Stimulated activated naive CD8-positive, alpha-beta T cell treated with anti-CD3 and anti-CD28 coated beads, Interleukin-15, Interleukin-2, amounts not matched to agents 100 ng/mL and 50 ng/mL, for 24 hours (primary cell): ENCODE measurements at regions not wholly inside any gene's neighbourhood (a gene's known extent, or its start where the extent isn't known, plus 50 kb on each side); places are given as distances from the start of the nearest gene placed in this dataset.

Source experiments
- H3K27ac Mint-ChIP-seq: one replicate; pipeline ENCODE4 v1.8.0; 2021; ENCODE audit warnings: mild to moderate bottlenecking, mixed read lengths
- H3K27me3 Mint-ChIP-seq: one replicate; pipeline ENCODE4 v1.8.0; 2021; ENCODE audit warnings: mixed read lengths
- H3K36me3 Mint-ChIP-seq: one replicate; pipeline ENCODE4 v1.8.0; 2021; ENCODE audit warnings: low read depth, mixed read lengths
- H3K4me1 Mint-ChIP-seq: one replicate; pipeline ENCODE4 v1.8.0; 2021; ENCODE audit warnings: low read depth, mixed read lengths
- H3K4me3 Mint-ChIP-seq: one replicate; pipeline ENCODE4 v1.8.0; 2021; ENCODE audit warnings: mild to moderate bottlenecking, mixed read lengths
- H3K9me3 Mint-ChIP-seq: one replicate; pipeline ENCODE4 v1.8.0; 2021; ENCODE audit warnings: mixed read lengths

DNA sequence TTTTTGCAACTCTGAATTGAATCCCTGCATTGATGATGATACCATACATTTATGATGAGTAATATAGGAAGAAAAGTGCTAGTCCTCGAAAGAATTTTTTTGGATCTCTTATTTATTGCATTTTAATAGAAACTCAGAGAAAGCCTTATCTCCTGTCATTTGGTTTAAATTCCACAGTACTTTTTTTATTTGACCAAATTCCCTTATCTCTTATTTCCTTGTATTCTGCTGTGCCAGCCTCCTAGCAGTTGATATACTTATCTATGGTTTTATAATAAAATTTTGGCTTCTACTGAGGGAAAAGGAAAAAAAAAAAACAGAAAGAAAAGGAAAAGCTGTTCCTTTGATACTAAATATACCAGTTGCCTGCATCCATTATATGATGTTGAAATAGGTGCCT is 535.1 kb upstream of the NR2F2 start:
- Mint-ChIP-seq H3K4me3 (no peak overlapping the region), H3K36me3 (no peaks in the 10 kb centered on the region), H3K27me3 (peaks cover 12% of the 10 kb centered on the region), H3K9me3 (no peaks in the 10 kb centered on the region), H3K27ac (no peak overlapping the region), H3K4me1 (no peaks in the 10 kb centered on the region)

DNA sequence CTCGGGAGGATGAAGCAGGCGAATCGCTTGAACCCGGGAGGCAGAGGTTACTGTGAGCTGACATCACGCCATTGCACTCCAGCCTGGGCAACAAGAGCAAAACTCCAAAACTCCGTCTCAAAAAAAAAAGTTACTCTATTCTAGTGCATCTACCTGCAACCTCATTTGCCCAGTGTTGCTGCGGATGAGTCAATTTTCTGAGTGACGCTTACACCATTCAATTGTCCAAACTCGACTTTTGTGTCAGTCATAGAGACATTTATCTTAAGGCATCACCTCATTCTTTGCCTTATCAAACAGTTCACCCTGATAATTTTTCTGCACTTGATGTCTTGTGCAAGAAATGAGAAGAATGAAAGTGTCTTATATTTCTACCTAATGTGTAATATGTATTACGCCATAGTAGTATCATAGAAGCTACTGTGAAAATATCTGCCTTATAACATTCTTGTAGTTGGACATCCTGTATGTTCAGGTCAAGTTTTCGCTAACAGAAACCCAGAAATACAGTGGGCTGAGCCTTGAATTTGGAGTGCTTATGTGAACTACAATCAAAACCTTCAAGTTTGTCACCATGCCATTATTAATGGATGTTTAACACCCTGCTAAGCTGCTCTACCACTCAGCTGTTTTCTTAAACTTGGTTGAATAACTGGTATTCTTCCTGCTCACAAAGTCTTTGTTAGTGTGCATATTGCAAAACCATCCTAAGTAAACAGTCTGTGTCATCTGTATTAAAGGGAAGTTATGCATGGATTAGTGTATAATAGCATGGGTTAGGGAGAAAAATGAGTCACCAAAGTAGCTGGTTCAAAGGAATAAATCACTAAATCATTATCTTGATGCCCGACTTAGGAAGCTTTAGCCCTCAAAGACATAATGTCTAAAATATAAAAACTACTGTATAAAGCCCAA is 531.0 kb upstream of the NR2F2 start:
- Mint-ChIP-seq H3K27ac (no peak overlapping the region), H3K27me3 (peaks cover 8% of the 10 kb centered on the region), H3K4me1 (peaks cover 7% of the 10 kb centered on the region), H3K9me3 (peaks cover 5% of the 10 kb centered on the region), H3K36me3 (no peaks in the 10 kb centered on the region), H3K4me3 (no peak overlapping the region)

DNA sequence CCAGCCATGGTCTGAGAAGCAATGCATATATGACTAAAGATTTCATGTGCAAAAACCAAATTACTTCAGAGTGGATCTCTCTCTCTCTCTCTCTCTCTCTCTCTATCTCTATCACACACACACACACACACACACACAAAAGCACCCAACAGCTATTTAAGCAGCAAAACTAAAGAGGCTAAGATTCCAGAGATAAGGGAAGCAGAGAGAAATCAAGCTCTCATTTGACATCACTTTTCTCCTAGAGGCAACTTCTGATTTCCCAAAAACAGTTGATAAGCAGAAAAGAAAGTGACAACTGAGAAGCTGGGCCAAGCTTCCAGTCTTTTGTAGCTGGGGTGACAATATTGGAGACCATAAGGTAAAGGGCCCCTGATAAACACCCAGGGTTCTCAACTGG is 526.0 kb upstream of the NR2F2 start:
- peaks cover 11% of the 10 kb centered on the region for H3K9me3 Mint-ChIP-seq
- H3K4me3 Mint-ChIP-seq = no peak overlapping the region
- no peaks in the 10 kb centered on the region for H3K27me3 Mint-ChIP-seq
- no peaks in the 10 kb centered on the region for H3K36me3 Mint-ChIP-seq
- no peak overlapping the region for H3K27ac Mint-ChIP-seq
- H3K4me1 Mint-ChIP-seq = peaks cover 7% of the 10 kb centered on the region

DNA sequence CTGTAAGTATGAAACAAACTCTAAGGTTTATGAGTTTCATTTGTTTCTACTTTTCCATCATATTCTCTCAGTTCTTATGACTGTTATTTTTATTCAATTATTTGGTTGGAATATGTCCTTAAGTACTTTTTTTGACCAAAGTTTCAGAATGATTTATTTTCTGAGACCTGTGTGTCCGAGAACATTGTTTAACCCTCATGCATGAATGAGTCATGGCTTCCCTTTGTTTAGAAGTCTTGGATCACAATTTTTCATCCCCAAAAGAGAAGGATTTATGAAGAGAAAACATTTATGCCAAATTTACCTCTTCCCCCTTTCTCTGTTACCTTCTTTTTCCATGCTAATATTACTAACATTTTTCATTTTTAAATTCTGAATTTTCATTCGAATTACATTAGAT is 518.0 kb upstream of the NR2F2 start:
- Mint-ChIP-seq H3K4me1 (no peaks in the 10 kb centered on the region), H3K4me3 (no peak overlapping the region), H3K27me3 (peaks cover 4% of the 10 kb centered on the region), H3K9me3 (peaks cover 3% of the 10 kb centered on the region), H3K27ac (no peak overlapping the region), H3K36me3 (no peaks in the 10 kb centered on the region)

DNA sequence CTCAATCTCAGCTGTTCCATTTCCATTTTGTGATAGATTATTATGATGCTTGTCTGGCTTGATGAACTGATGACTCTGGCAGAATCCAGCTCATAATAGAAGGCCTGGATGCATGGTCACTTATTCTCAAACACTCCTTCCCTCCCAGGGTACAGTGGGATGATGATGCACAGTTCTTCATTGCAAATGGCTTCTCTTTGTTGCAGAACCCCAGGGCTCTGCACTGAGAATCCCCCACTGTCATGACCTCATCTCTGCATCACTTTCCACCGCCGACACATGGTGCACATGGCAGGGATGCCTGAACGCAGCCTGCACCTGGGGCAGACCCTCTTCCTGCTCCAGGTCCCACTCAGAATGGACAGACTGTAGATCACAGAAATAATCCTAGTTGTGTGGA is 515.6 kb upstream of the NR2F2 start:
- Mint-ChIP-seq H3K27ac (no peak overlapping the region), H3K4me1 (no peaks in the 10 kb centered on the region), H3K27me3 (peaks cover 4% of the 10 kb centered on the region), H3K4me3 (no peak overlapping the region), H3K9me3 (peaks cover 3% of the 10 kb centered on the region), H3K36me3 (no peaks in the 10 kb centered on the region)

DNA sequence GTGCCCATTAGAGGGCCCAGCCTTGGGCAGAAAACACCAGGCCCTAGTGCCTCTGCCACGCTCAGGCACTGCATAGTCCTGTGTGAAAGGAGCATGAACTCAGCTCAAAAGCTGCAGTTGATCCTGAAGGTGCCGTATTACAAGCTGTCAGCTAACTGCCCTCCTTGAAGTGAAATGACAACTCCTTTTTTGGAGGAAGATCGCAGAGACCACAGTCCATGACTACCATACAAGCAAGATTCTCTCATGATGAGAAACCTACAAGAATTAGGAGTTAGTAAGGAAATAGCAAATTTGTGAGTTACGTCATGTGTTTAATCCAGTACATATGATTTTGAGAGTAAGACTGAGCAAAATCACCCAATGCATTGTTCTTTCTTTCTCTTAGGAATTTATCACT is 513.9 kb upstream of the NR2F2 start:
- no peaks in the 10 kb centered on the region for H3K4me1 Mint-ChIP-seq
- no peak overlapping the region for H3K4me3 Mint-ChIP-seq
- H3K9me3 Mint-ChIP-seq = peaks cover 3% of the 10 kb centered on the region
- no peaks in the 10 kb centered on the region for H3K36me3 Mint-ChIP-seq
- H3K27me3 Mint-ChIP-seq = peaks cover 4% of the 10 kb centered on the region
- no peak overlapping the region for H3K27ac Mint-ChIP-seq

DNA sequence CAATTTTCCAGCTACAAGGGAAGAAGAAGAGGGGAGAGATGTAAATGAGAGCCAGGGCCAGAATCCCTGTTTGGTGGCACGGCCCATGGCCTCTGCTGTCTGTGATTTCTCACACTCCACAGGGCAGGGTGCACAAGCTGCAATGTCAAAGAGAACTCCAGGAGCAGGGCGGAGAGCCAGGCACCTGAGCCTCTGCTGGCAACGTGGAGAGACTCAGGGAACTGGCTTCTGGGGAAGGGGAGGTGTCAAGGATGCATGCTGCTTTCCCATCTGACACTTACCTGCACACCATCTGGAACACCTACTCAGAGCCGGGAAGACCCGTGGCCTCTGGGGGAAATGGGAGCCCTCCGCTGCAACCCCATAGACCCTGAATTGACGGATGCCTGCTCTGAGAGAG is 507.5 kb upstream of the NR2F2 start:
- H3K9me3 Mint-ChIP-seq = no peaks in the 10 kb centered on the region
- H3K36me3 Mint-ChIP-seq = no peaks in the 10 kb centered on the region
- no peak overlapping the region for H3K27ac Mint-ChIP-seq
- H3K4me1 Mint-ChIP-seq = no peaks in the 10 kb centered on the region
- peaks cover 3% of the 10 kb centered on the region for H3K27me3 Mint-ChIP-seq
- no peak overlapping the region for H3K4me3 Mint-ChIP-seq

DNA sequence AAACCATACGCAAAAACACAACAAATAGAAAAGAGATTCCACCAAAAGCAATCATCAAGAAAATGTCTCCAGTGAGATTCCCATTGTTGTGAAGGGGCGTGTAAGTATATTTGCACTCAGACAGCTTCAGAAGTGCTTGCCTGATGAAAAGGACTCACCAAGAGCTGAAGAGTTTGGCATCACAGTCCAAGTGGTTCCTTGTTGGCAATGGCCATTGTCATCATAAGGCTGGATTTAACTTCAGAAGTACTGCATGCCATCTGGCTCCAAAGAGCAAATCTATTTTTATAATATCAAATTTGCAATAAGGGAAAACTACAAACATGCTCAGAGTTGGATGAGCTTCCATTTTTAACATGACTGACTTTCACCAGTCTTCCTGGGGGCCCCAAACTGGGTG is 505.3 kb upstream of the NR2F2 start:
- H3K36me3 Mint-ChIP-seq = no peaks in the 10 kb centered on the region
- H3K27me3 Mint-ChIP-seq = peaks cover 3% of the 10 kb centered on the region
- H3K4me3 Mint-ChIP-seq = no peak overlapping the region
- no peak overlapping the region for H3K27ac Mint-ChIP-seq
- no peaks in the 10 kb centered on the region for H3K9me3 Mint-ChIP-seq
- H3K4me1 Mint-ChIP-seq = no peaks in the 10 kb centered on the region

DNA sequence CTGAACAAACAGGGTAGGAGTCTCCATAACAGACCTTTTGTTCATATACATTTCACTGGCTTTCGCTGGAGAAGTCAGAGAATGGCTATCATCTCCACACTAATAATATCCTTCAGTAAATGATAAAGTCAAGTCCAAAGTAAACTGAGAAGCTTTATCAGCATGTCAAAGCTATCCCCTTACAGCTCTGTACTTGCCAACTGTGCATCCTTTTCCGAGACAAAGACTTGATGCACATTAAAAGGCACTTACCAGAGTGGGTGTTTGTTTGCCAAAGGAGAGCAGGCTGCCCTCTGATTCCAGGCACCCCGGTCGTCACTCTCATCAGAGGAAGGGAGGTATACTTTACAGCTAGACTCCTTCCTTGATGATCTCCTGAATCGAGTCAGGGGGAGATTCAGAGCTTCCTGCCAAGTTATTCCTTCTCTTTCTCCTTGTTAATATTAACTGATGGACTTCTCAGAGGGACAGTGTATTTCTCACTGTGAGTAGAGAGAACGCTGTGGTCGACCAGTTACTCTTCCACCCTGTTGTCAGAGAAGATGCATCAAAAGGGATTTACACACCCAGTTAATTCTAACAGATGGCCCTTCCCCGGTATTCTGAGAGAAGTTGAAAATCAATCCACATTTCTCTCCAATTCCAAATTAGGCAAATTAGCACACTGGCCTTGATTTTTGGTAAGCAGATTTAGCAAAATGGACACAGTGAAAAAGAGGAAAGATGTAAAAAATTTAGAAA is 504.7 kb upstream of the NR2F2 start:
- Mint-ChIP-seq H3K36me3 (no peaks in the 10 kb centered on the region), H3K9me3 (no peaks in the 10 kb centered on the region), H3K27ac (no peak overlapping the region), H3K4me3 (no peak overlapping the region), H3K4me1 (no peaks in the 10 kb centered on the region), H3K27me3 (peaks cover 3% of the 10 kb centered on the region)

DNA sequence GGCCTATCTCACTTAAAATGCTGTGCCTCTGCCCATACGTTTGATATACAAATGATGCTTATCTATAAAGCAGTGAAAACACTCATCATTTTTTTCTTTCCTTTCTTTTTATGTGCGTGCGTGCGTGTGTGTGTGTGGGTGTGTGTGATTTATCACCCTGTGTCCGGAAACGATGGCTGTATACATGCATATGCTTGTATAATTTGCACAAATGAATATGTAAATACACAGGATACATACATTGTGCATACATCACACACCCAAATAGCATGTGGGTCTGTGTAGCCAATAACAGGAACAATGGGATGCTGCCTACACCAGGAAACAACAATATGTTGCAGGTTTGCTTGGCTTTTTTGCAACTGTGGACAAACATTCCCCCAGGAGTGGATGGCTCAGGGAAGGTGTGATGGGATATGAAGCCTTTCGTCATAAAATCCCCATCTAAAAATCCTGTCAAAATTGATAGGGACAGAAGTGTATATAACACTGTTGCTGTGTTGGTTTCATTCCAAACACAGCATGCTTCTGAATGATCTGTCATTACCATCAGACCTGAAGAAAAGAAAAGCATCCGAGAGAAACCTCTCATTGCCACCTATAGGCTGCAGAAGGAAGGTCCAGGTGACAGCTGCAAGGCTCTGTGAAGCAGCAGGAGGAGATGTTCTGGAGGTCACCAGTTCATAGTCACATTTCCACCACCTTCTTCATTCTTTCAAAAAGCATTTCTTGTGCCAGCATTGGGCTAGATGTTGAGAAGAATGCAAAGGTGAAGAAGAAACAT is 503.9 kb upstream of the NR2F2 start:
- H3K4me1 Mint-ChIP-seq = no peaks in the 10 kb centered on the region
- H3K27ac Mint-ChIP-seq = no peak overlapping the region
- H3K4me3 Mint-ChIP-seq = no peak overlapping the region
- H3K27me3 Mint-ChIP-seq = peaks cover 3% of the 10 kb centered on the region
- no peaks in the 10 kb centered on the region for H3K9me3 Mint-ChIP-seq
- no peaks in the 10 kb centered on the region for H3K36me3 Mint-ChIP-seq

DNA sequence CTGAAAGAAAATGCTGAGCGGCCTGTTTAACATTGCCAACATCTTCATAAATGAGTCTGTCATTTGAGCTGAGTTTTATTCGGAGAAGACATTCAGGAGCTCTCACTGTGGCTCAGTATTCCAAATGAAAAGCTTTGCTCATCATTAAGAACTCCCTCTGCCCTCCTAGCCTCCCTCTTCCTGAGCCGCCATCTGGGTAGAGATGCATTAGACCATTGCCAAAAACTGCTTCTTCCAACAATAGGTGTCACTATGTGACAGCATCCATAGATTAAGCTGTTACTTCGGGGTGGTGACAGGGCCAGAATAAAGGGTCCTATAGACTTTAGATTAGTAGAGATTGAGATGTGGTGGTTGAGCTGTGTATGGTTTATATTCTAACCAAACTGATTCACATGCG is 501.4 kb upstream of the NR2F2 start:
- Mint-ChIP-seq H3K4me3 (no peak overlapping the region), H3K27me3 (peaks cover 3% of the 10 kb centered on the region), H3K9me3 (no peaks in the 10 kb centered on the region), H3K27ac (no peak overlapping the region), H3K36me3 (no peaks in the 10 kb centered on the region), H3K4me1 (no peaks in the 10 kb centered on the region)

DNA sequence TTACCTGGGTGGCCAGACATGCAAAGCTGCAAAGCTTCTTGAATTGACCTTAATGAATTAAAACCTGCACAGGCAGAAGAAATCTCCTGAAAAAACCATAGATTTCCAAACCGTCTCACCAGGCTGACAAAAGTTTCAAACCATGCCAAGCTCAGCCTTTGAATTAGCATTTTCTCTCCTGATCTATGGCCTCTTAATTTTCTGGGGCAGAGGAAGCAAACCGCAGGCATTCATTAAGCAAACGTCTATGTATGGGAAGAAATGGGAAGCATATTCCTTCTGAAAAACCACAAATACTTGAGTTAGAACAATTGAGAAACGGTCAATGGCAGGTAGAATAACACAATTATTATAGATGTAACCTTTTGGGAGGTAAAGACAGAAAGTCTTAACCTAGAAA is 500.2 kb upstream of the NR2F2 start:
- H3K27me3 Mint-ChIP-seq = peaks cover 3% of the 10 kb centered on the region
- no peaks in the 10 kb centered on the region for H3K9me3 Mint-ChIP-seq
- H3K4me3 Mint-ChIP-seq = no peak overlapping the region
- H3K36me3 Mint-ChIP-seq = no peaks in the 10 kb centered on the region
- no peaks in the 10 kb centered on the region for H3K4me1 Mint-ChIP-seq
- H3K27ac Mint-ChIP-seq = no peak overlapping the region

DNA sequence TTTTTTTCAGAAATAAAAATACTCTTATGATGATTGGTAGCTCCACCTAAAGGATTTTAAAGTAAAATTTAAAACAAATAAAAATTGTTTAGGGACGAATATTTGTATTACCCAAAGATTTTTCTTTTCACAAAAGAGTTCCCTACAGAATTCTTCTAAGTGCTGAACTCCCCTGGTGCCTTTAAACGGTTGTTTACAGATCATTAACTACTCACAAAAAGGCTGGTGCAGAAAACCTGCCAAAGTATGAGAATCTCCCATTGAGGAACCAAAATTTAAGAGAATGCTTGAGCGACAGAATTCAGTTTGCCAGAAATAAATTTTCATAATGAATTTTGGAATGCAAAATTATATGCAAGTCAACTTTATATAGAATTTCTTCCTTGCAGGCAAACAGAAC is 497.8 kb upstream of the NR2F2 start:
- Mint-ChIP-seq H3K36me3 (no peaks in the 10 kb centered on the region), H3K4me1 (no peaks in the 10 kb centered on the region), H3K4me3 (no peak overlapping the region), H3K9me3 (no peaks in the 10 kb centered on the region), H3K27ac (no peak overlapping the region), H3K27me3 (no peaks in the 10 kb centered on the region)

DNA sequence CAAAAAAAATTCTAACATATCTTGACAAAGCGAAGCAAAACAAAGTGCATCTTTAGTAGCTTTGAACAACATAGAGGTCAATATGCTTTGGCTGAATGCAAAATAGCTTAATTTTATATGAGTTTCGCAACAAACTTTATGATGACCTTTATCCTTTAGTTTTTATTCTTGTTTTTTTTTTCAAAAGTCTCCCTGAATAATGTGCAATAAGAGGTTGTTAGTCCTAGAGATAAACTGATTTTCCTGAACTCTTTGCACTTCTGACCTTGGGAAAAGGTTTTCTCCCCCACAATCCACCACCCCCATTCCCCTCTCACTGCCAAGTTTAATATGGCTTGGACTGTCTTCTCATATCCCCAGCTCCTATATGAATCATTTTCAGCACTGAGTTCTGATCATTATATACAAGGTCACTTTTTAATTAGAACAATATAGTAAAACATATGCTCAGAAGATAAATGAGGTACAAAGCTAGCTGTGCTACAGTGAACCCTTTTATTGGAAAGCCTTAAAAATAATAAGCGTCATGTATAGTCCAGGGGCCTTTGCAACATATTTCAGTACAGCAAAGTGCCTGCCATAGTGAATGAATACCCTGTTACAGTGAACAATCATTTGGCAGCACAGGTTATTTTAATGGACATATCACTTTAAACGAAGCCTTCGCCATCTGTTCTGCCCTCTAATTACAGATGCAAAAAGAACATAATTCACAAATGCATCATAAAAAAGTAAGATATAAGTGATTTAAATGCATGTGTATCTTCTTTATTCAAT is 496.3 kb upstream of the NR2F2 start:
- H3K4me3 Mint-ChIP-seq = no peak overlapping the region
- no peaks in the 10 kb centered on the region for H3K27me3 Mint-ChIP-seq
- no peaks in the 10 kb centered on the region for H3K9me3 Mint-ChIP-seq
- H3K4me1 Mint-ChIP-seq = peaks cover 5% of the 10 kb centered on the region
- no peaks in the 10 kb centered on the region for H3K36me3 Mint-ChIP-seq
- H3K27ac Mint-ChIP-seq = no peak overlapping the region
